ENCODE measurements at regions not wholly inside any gene's neighbourhood (a gene's known extent, or its start where the extent isn't known, plus 50 kb on each side); places are given as distances from the start of the nearest gene placed in this dataset.

- Mint-ChIP-seq H3K4me3 (ENCODE audit: unreplicated experiment) (no peak overlapping the region), H3K27me3 (ENCODE audit: low read depth) (no peaks in the 10 kb centered on the region), H3K36me3 (ENCODE audit: low read depth) (peaks cover 4% of the 10 kb centered on the region), H3K4me1 (ENCODE audit: low read depth) (no peaks in the 10 kb centered on the region), H3K9me3 (ENCODE audit: low read depth) (peaks cover 25% of the 10 kb centered on the region), H3K27ac (ENCODE audit: unreplicated experiment) (no peak overlapping the region)
- no peak for TF ChIP-seq CTCF (IDR thresholded peaks at IDR 0.05)
- peak; percentile 38 for DNase-seq (ENCODE audit: low spot score)
Measured at GRCh38 chr4:134126955-134127354, 74.6 kb downstream of the PABPC4L start.

GRCh38 chr4:134126000-134126560 lies 75.5 kb downstream of the PABPC4L start:
- H3K9me3 Mint-ChIP-seq (ENCODE audit: low read depth): peaks cover 22% of the 10 kb centered on the region
- H3K4me1 Mint-ChIP-seq (ENCODE audit: low read depth): no peaks in the 10 kb centered on the region
- H3K27ac Mint-ChIP-seq (ENCODE audit: unreplicated experiment): no peak overlapping the region
- no peak for DNase-seq (ENCODE audit: low spot score)
- TF ChIP-seq CTCF (IDR thresholded peaks at IDR 0.05): no peak
- H3K36me3 Mint-ChIP-seq (ENCODE audit: low read depth): peaks cover 3% of the 10 kb centered on the region
- no peaks in the 10 kb centered on the region for H3K27me3 Mint-ChIP-seq (ENCODE audit: low read depth)
- no peak overlapping the region for H3K4me3 Mint-ChIP-seq (ENCODE audit: unreplicated experiment)

- H3K27me3 Mint-ChIP-seq (ENCODE audit: low read depth): no peaks in the 10 kb centered on the region
Measured at GRCh38 chr4:134122903-134123302, 78.7 kb downstream of the PABPC4L start.

GRCh38 chr4:134117392-134118183 lies 84.0 kb downstream of the PABPC4L start:
- Mint-ChIP-seq H3K27me3 (ENCODE audit: low read depth) (no peaks in the 10 kb centered on the region), H3K4me1 (ENCODE audit: low read depth) (no peaks in the 10 kb centered on the region), H3K9me3 (ENCODE audit: low read depth) (no peaks in the 10 kb centered on the region), H3K4me3 (ENCODE audit: unreplicated experiment) (no peak overlapping the region), H3K27ac (ENCODE audit: unreplicated experiment) (no peak overlapping the region), H3K36me3 (ENCODE audit: low read depth) (no peaks in the 10 kb centered on the region)
- DNase-seq (ENCODE audit: low spot score): no peak
- no peak for TF ChIP-seq CTCF (IDR thresholded peaks at IDR 0.05)

More at GRCh38 chr4:134122903-134123302, 78.7 kb downstream of the PABPC4L start:
- DNase-seq (ENCODE audit: low spot score): no peak
- H3K4me1 Mint-ChIP-seq (ENCODE audit: low read depth): no peaks in the 10 kb centered on the region
- peaks cover 3% of the 10 kb centered on the region for H3K36me3 Mint-ChIP-seq (ENCODE audit: low read depth)
- H3K4me3 Mint-ChIP-seq (ENCODE audit: unreplicated experiment): no peak overlapping the region
- H3K9me3 Mint-ChIP-seq (ENCODE audit: low read depth): peaks cover 6% of the 10 kb centered on the region
- no peak for TF ChIP-seq CTCF (IDR thresholded peaks at IDR 0.05)
- H3K27ac Mint-ChIP-seq (ENCODE audit: unreplicated experiment): no peak overlapping the region

- Mint-ChIP-seq H3K9me3 (ENCODE audit: low read depth) (no peaks in the 10 kb centered on the region), H3K36me3 (ENCODE audit: low read depth) (no peaks in the 10 kb centered on the region), H3K27ac (ENCODE audit: unreplicated experiment) (no peak overlapping the region), H3K4me3 (ENCODE audit: unreplicated experiment) (no peak overlapping the region), H3K4me1 (ENCODE audit: low read depth) (no peaks in the 10 kb centered on the region), H3K27me3 (ENCODE audit: low read depth) (no peaks in the 10 kb centered on the region)
- TF ChIP-seq CTCF (IDR thresholded peaks at IDR 0.05): no peak
- DNase-seq (ENCODE audit: low spot score): no peak
Measured at GRCh38 chr4:134089885-134090284, 111.7 kb downstream of the PABPC4L start.
